Vagina (tissue), 2 donors: ENCODE measurements at regions not wholly inside any gene's neighbourhood (a gene's known extent, or its start where the extent isn't known, plus 50 kb on each side); places are given as distances from the start of the nearest gene placed in this dataset.

Experiments
- DNase-seq, 2 donors: peaks; one replicate each; pipeline ENCODE4 v3.0.0-alpha.2; 2017; ENCODE audit errors: extremely low spot score in 2 of 2
- H3K27ac ChIP-seq: fragments of 200-600 bp; sonication (generic); one replicate; pipeline ENCODE4 v1.5.1; 2019
- H3K27me3 ChIP-seq: fragments of 200-600 bp; sonication (generic); one replicate; pipeline ENCODE4 v1.5.1; 2019
- H3K36me3 ChIP-seq, 2 donors: fragments of 200-600 bp; sonication (generic); one replicate each; pipeline ENCODE4 v1.5.1; 2017 to 2019
- H3K4me1 ChIP-seq: fragments of 200-600 bp; sonication (generic); one replicate; pipeline ENCODE4 v1.5.1; 2019
- H3K4me3 ChIP-seq, 2 donors: fragments of 200-600 bp; sonication (generic); 1 replicate in 1 of 2; 2 replicates in 1 of 2; pipeline ENCODE4 v1.5.1; 2016 to 2019
- H3K9me3 ChIP-seq: fragments of 200-600 bp; sonication (generic); one replicate; pipeline ENCODE4 v1.5.1; 2019
- POLR2A ChIP-seq, 2 donors: fragments of 450-650 bp; IDR thresholded peaks; one replicate each; pipeline ENCODE4 v1.6.1; 2017; ENCODE audit warnings: antibody characterized with exemption in 2 of 2, mild to moderate bottlenecking in 2 of 2, moderate library complexity in 2 of 2
- POLR2AphosphoS5 ChIP-seq, 2 donors: sonication (generic); formaldehyde crosslinking; IDR thresholded peaks; one replicate each; pipeline ENCODE4 v1.9.0; 2017; ENCODE audit warnings: antibody characterized with exemption in 2 of 2, mild to moderate bottlenecking in 2 of 2, low read depth in 1 of 2; ENCODE audit not compliant: insufficient read depth in 1 of 2
- intact Hi-C: fragments of 100-400 bp; cut with DNase I; formaldehyde crosslinking; loops from one replicate; pipeline ENCODE4 v1.15.1; 2023
- TF ChIP-seq, protein P1 (sequence below), 3 experiments: fragments of 450-650 bp in 2 of 3; fragments of 200-600 bp in 1 of 3; sonication (generic) in 1 of 3; IDR thresholded peaks; one replicate each; pipeline ENCODE4 v1.5.1; 2017 to 2019; ENCODE audit warnings: antibody characterized with exemption in 3 of 3, mild to moderate bottlenecking in 2 of 3, moderate library complexity in 2 of 3

DNA sequence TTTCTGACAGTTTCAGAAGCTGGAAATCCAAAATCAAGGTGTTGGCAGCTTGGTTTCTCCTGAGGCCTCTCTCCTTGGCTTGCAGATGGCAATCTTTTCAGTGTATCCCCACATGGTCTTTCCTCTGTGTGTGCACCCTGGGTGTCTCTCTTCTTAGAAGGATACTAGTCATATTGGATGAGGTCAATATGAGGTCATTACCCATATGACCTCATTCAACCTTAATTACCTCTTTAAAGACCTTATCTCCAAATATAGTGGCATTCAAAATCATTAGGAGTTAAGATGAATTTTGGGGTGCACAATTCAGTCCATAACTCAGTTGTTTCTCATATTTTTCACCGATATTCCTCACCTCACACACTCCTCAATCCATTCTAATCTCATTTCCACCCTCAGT is 92.4 kb upstream of the TGM3 start:
- Histone ChIP-seq H3K4me1 (peaks cover 14% of the 10 kb centered on the region), H3K27me3 (no peaks in the 10 kb centered on the region), H3K9me3 (no peaks in the 10 kb centered on the region), H3K27ac (no peak overlapping the region), H3K4me3 (no peak overlapping the region), H3K36me3 (no peaks in the 10 kb centered on the region)
- intact Hi-C loops: no loop called here
- DNase-seq: no peak
- TF ChIP-seq, protein P1, sequence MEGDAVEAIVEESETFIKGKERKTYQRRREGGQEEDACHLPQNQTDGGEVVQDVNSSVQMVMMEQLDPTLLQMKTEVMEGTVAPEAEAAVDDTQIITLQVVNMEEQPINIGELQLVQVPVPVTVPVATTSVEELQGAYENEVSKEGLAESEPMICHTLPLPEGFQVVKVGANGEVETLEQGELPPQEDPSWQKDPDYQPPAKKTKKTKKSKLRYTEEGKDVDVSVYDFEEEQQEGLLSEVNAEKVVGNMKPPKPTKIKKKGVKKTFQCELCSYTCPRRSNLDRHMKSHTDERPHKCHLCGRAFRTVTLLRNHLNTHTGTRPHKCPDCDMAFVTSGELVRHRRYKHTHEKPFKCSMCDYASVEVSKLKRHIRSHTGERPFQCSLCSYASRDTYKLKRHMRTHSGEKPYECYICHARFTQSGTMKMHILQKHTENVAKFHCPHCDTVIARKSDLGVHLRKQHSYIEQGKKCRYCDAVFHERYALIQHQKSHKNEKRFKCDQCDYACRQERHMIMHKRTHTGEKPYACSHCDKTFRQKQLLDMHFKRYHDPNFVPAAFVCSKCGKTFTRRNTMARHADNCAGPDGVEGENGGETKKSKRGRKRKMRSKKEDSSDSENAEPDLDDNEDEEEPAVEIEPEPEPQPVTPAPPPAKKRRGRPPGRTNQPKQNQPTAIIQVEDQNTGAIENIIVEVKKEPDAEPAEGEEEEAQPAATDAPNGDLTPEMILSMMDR (IDR thresholded peaks at IDR 0.05): no peak
- no peak for TF ChIP-seq POLR2A (IDR thresholded peaks at IDR 0.05)
- TF ChIP-seq POLR2AphosphoS5 (IDR thresholded peaks at IDR 0.05; ENCODE audit: insufficient read depth in 1 of 2, low read depth in 1 of 2): no peak

DNA sequence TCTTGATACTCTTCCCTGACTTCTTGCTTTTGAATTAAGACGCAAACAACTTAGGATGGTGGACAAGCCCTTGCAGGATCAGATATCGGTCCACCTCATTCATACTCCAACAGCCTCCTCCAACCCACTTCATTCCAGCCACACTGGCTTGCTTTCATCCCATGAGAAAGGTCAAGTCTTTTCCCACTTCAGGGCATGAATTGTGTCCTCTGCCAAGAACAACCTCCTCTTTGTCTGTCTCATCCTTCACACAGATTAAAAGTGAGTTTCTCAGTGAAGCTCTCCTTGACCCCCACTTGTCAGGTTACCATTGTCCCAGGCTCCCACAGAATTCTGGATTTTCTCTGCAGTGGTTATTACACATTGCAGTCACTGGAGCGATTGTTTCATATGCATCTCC is 91.8 kb upstream of the TGM3 start:
- Histone ChIP-seq H3K36me3 (no peaks in the 10 kb centered on the region), H3K9me3 (no peaks in the 10 kb centered on the region), H3K4me1 (peaks cover 14% of the 10 kb centered on the region), H3K27me3 (no peaks in the 10 kb centered on the region), H3K4me3 (no peak overlapping the region), H3K27ac (no peak overlapping the region)
- no peak for DNase-seq
- TF ChIP-seq, protein P1 (IDR thresholded peaks at IDR 0.05): no peak
- TF ChIP-seq POLR2AphosphoS5 (IDR thresholded peaks at IDR 0.05; ENCODE audit: insufficient read depth in 1 of 2, low read depth in 1 of 2) (no peak), POLR2A (IDR thresholded peaks at IDR 0.05) (no peak)
- intact Hi-C loops: no loop called here

DNA sequence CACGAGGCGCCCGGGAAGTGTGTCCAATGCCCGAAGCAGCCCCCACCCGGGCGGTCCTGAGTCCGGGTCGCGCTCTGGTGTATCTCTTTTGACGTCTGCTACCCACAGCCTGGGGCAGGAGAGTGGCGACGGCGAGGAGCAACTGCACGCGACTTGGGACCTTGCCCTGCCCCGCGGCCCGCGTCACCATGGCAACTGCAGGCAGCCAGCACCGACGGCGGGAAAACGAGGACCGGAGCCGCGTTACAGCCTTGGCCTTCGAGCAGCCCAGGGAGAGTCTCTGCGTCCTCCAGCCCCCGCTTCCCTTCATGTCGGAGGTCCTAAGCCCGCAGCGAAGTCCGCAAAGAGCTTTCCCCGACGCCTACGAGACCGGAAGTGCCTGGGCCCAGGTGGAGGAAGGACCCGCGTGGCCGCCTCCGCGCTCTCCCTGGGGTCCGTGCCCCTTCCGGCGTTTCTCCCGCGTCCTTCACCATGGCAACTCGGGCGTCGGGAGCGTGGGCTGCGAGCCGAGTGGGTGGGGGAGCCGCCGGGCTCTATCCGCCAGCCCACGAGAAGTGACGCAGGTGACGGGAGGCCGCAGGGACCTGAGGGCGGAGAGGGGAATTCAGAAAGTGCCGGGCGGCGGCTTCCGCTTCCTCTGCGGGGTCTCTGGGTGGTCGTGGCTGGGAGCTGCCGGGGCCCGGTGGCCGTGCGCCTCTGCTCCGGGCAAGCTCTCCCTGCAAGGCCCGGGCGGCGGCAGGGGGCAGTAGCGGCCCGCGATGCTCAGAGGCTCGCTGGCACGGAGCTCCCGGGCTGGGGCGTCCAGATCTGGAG is 88.6 kb upstream of the TGM3 start:
- Histone ChIP-seq H3K27ac (no peak overlapping the region), H3K4me3 (peak overlapping the region; percentile 54 to 61), H3K4me1 (peaks cover 14% of the 10 kb centered on the region), H3K36me3 (no peaks in the 10 kb centered on the region), H3K9me3 (no peaks in the 10 kb centered on the region), H3K27me3 (no peaks in the 10 kb centered on the region)
- TF ChIP-seq POLR2A (IDR thresholded peaks at IDR 0.05) (no peak), POLR2AphosphoS5 (IDR thresholded peaks at IDR 0.05; ENCODE audit: insufficient read depth in 1 of 2, low read depth in 1 of 2) (peak in 1 of 2 donors; percentile 11)
- TF ChIP-seq, protein P1 (IDR thresholded peaks at IDR 0.05): peak; percentile 49 to 64 (median 61)
- no peak for DNase-seq
- intact Hi-C loops: no loop called here

DNA sequence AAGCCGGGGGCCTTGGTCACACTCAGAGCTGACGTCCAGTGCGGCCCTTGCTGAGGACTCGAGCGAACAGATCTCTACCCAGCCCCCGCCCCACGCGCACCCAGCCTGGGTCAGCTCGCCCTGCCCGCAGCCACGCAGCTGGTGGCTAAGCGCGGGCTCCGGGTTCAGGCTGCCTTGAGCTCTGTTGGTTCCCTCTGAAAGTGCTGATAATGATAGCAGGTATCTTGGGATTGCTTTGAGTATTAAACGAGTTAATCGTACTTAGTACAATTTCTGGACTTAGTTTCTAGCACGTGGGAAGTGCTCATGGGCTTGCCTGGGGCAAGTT is 88.1 kb upstream of the TGM3 start:
- intact Hi-C loops: no loop called here
- Histone ChIP-seq H3K4me1 (peaks cover 14% of the 10 kb centered on the region), H3K27me3 (no peaks in the 10 kb centered on the region), H3K27ac (no peak overlapping the region), H3K4me3 (peak overlapping the region; percentile 54 to 61), H3K36me3 (no peaks in the 10 kb centered on the region), H3K9me3 (no peaks in the 10 kb centered on the region)
- no peak for DNase-seq
- TF ChIP-seq, protein P1 (IDR thresholded peaks at IDR 0.05): no peak
- no peak for TF ChIP-seq POLR2AphosphoS5 (IDR thresholded peaks at IDR 0.05; ENCODE audit: insufficient read depth in 1 of 2, low read depth in 1 of 2)
- no peak for TF ChIP-seq POLR2A (IDR thresholded peaks at IDR 0.05)

DNA sequence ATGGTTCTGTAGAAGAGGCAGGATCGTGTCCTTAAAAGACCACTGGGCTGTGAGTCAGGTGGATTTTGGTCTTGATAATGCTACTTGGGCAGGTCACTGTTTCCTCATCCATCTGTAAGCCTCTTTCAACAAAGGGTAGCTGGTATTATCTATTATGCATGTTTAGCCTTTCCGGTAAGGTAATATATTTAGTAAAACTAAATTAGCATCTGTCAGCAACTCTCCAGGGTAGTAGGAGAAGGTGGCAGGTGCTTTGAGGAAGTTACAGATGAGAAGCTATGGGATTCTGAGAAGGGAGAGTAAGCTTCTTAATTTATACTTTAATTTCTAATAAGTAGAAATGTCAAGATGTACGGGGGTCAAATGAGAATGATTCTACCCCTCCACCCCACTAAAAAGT is 86.9 kb upstream of the TGM3 start:
- Histone ChIP-seq H3K27me3 (no peaks in the 10 kb centered on the region), H3K4me3 (no peak overlapping the region), H3K27ac (no peak overlapping the region), H3K9me3 (no peaks in the 10 kb centered on the region), H3K36me3 (no peaks in the 10 kb centered on the region), H3K4me1 (peaks cover 14% of the 10 kb centered on the region)
- TF ChIP-seq, protein P1 (IDR thresholded peaks at IDR 0.05): no peak
- TF ChIP-seq POLR2AphosphoS5 (IDR thresholded peaks at IDR 0.05; ENCODE audit: insufficient read depth in 1 of 2, low read depth in 1 of 2) (no peak), POLR2A (IDR thresholded peaks at IDR 0.05) (no peak)
- intact Hi-C loops: no loop called here
- DNase-seq: no peak
